Adrenal gland (tissue), 5 donors: ENCODE measurements at regions not wholly inside any gene's neighbourhood (a gene's known extent, or its start where the extent isn't known, plus 50 kb on each side); places are given as distances from the start of the nearest gene placed in this dataset.

ENCODE experiments used
- CTCF ChIP-seq, 6 experiments: fragments of 450-650 bp in 4 of 6; fragments of 200-600 bp in 2 of 6; sonication (generic) in 1 of 6; IDR thresholded peaks; 1 replicate in 5 of 6; 2 replicates in 1 of 6; pipeline versions ENCODE4 v1.5.1 to v1.8.0; 2016 to 2021; ENCODE audit warnings: antibody characterized with exemption in 6 of 6, mild to moderate bottlenecking in 2 of 6, moderate library complexity in 1 of 6
- POLR2A ChIP-seq, 2 donors: fragments of 450-650 bp; IDR thresholded peaks; one replicate each; pipeline ENCODE4 v1.6.1; 2017; ENCODE audit warnings: antibody characterized with exemption in 2 of 2, mild to moderate bottlenecking in 2 of 2, moderate library complexity in 1 of 2
- donor health status: DM: no; HTN: no; CAD: no.

- TF ChIP-seq CTCF (IDR thresholded peaks at IDR 0.05) = no peak
- TF ChIP-seq POLR2A (IDR thresholded peaks at IDR 0.05) = no peak
Observed at GRCh38 chr9:575139-575538, 266.4 kb upstream of the DMRT1 start.
